NCI-H345 (cell line): ENCODE measurements at regions not wholly inside any gene's neighbourhood (a gene's known extent, or its start where the extent isn't known, plus 50 kb on each side); places are given as distances from the start of the nearest gene placed in this dataset.
"Not testable (repeated sequence)": the region's sequence is repeated elsewhere in the genome, so short reads cannot be mapped to it uniquely, and the experiment has no call there.

Source experiments
- DNase-seq: peaks from one replicate; lab custom pipeline; 2025; lab: John Stamatoyannopoulos, UW

GRCh38 chr10:94225589-94225988, 137.2 kb downstream of the NOC3L start:
- DNase-seq = no peak

DNA sequence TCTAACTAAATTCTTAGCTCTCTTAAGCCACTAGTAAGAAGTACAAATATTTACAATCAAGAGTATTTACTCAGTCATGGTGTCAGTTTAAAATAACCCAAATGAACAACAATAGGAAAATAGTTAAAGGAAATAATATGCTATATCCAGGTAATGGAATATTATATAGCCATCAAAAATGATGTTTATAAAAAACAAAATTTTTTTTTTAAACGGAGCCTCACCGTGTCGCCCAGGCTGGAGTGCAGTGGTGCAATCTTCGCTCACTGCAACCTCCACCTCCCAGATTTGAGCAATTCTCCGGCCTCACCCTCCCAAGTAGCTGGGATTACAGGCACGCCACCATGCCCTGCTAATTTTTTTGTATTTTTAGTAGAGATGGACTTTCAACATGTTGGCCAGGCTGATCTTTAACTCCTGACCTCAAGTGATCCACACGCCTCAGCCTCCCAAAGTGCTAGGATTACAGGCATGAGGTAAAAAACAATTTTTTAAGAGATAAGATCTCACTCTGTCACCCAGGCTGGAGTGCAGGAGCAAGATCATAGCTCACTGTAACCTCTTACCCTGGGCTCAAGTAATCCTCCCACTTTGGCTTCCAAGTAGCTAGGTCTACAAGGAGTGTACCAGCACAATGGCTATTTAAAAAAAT, 132.5 kb downstream of the NOC3L start:
- no peak for DNase-seq

DNA sequence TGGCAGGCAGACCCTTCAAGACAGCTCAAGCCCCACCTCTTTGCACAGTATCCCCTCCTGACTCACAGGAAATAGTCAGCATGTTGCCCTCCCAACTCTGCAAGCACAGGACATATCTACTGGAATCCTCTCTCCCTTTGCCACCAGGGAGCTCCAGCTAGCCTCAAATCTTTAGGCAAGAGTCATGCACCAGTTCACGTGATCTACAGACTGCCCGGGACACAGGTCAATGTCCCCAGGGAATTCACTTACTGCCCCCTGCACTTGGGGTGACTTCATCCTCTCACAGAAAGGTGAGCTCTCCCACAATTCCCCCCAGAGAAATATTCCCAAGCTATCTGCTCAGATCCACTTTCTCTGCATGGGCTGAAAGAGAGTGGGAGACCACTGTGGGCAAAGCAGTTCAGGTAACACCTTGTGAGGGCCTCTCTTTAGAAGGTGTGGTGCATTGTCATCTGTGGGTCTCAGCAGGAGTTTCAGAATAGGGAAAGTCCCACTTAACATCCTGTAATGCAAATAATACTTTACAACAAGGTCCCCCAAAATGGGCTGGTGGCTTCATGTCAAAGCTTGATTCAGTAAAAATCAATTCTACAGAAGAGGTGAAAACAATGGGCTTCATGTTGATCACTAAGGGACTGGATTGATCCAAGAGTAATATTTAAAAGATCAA, 129.9 kb downstream of the NOC3L start:
- no peak for DNase-seq

DNA sequence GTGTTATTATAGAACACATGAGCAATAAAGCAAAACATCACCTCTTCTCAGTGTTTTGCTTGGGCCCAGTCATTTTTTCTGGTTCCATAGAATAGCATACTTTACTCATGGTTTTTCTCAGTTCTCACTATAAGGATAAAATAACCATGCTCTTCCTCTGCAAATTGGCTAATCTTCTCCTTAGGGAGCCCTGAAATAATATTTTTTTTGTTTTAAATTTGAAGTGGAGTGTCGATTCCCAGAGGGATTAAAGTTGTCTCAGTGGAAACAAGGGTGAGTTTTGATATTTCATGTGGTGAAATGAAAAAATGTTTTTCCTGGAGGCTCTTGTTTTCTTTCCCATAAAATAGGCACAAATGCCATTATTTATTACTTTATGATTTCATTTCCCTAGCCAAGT, 127.3 kb downstream of the NOC3L start:
- DNase-seq = no peak

GRCh38 chr10:94238006-94238617, 124.6 kb downstream of the NOC3L start:
- DNase-seq = no peak

DNA sequence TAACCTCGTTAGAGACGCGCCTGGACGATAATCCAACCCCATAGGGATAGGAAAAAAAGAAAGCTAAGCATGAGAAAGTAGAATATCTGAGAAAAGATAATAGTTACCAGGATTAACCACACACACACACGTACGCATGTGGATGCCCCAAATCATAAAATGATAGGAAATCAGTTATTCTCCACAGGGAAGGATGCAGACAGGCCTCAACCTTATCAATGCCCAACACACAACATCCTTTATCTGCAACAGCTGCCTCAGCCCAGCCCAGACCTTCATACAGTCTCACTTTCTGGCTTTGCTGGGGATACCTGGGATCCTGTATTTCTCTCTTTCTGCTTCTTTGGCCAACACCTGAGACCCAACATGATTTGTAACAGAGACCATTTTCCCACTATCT, 123.0 kb downstream of the NOC3L start:
- DNase-seq = no peak

DNA sequence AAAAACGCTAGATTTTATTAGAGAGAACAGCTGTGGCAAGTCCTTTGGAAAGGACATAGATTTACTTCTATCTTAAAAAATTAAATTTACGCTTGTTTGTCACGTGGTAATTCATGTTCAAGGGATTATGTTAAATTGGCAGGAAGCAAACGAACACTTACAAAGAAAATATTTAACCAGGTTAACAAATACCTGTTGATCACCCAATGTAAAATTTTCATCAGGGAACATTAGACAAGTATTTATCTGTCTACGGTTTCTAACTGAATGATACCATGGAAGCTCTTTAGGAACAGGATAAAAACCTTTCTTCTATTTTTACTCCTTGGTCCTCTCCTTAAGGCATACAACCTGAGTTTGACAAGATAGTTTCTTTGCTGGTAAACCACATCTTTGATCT, 122.2 kb downstream of the NOC3L start:
- no peak for DNase-seq

DNA sequence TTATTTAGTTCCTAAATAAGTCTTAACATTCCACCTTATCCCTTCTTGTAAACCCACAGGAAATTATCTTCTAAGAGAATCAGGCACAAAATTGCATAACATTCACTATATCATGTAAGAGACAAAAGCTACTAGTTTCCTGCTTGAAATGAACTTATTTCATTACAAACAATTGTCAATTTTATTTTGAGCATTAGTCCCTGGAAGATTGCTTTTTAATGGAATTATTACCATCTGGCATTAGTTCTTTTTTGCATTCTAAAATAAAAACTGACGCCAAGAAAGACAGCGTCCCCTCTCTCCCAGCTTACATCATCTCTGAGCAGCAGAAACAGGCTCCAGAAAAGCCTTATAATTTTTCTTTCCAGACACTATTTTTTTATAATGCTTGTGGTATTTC, 121.8 kb downstream of the NOC3L start:
- DNase-seq = no peak

- no peak for DNase-seq
Measured at GRCh38 chr10:94251098-94251497, 111.6 kb downstream of the NOC3L start.

- no peak for DNase-seq
Measured at GRCh38 chr10:94251568-94251967, 111.2 kb downstream of the NOC3L start.

- not testable (repeated sequence) for DNase-seq
Measured at GRCh38 chr10:94257407-94257806, 105.3 kb downstream of the NOC3L start.

DNA sequence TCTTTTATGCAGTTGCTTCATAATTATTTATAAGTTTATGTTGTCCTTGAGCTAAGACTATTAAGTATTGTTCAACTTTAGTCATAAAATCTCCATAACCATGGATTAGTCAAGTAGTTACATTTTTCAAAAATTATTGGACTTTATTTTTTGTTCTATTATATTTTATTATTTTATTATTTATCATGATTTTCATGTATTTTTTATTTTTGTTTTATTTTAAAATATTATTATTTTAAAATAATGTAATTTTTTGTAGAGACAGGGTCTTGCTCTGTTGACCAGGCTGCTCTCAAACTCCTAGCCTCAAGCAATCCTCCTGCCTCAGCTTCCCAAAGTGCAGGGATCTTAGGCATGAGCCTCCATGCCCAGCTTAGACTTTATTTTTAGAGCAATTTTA, 102.3 kb downstream of the NOC3L start:
- DNase-seq = no peak

DNA sequence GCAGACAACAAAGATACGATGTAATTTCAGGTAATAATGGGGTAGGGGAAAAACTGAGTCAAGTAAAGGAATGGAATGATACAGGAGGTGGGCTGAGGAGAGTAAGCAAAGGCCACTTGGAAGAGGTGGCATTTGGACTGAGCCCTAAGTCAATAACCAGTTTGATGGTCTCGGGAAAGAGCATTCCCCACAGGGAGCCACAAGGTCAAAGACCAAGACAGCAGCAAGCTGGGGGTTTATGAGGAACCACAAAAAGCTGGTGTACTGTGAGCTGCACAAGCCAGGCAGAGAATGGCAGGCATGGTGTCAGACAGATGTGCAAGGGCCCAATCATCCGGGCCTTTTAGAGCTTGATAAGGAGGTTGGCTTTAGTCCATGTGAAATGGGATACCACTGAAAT, 98.7 kb downstream of the NOC3L start:
- no peak for DNase-seq

GRCh38 chr10:94266091-94266490, 96.6 kb downstream of the NOC3L start:
- no peak for DNase-seq

DNA sequence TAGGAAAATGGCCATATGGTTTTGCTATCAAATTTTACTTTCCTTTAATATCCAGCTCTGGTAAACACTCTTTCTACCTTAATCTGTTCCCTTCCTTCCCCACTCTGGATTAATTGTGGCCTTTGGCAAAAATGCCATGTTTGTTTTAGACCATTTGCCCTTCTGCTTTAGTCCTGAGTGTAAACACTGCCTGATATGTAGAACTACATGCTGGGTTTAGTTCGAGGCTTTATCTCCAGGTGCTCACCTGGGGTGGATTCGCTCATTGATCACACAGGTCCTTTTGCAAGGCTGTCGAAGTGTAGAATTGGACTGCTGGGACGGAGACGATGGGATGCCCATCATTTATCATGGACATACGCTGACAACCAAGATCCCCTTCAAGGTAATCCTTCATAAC, 94.1 kb downstream of the NOC3L start:
- DNase-seq = no peak

- no peak for DNase-seq
Measured at GRCh38 chr10:94274142-94274787, 88.5 kb downstream of the NOC3L start.

DNA sequence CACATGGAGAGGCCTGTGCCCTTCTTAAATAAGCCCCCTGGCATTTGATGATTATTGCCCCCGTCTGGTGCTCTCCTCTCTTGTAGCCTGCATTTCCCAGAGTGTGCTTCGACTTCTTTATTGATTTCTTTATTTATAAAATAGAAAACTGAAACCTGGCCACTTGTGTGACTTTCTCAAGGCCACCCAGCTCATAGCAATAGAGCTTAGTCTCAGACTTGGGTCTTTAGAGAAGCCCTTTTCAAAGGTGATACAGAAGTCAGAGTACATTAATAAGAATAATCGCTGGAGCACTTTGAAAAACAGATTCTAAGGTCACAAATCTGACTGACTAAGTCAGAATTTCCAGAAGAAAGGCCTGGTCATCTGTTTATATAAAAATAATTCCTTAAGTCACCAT, 86.6 kb downstream of the NOC3L start:
- no peak for DNase-seq

DNA sequence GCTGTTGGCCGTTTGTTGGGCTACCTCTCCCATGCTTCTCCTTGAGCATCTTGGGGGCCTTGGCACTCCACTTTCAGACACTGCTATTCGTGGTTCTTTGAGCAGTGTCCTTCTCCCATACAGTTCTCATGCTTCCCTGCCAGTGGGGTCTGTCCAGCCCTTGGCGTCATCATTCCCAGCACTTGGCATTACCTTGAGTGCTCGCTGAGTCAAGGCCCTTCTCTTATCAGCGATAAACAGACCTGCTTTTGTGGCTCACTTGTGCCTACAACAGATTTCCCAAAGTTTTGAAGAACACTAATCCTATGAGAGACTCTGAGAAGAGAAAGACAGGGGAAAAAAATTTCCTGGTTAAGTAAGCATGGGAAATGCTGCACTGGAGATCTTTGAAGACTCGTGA, 85.3 kb downstream of the NOC3L start:
- no peak for DNase-seq

DNA sequence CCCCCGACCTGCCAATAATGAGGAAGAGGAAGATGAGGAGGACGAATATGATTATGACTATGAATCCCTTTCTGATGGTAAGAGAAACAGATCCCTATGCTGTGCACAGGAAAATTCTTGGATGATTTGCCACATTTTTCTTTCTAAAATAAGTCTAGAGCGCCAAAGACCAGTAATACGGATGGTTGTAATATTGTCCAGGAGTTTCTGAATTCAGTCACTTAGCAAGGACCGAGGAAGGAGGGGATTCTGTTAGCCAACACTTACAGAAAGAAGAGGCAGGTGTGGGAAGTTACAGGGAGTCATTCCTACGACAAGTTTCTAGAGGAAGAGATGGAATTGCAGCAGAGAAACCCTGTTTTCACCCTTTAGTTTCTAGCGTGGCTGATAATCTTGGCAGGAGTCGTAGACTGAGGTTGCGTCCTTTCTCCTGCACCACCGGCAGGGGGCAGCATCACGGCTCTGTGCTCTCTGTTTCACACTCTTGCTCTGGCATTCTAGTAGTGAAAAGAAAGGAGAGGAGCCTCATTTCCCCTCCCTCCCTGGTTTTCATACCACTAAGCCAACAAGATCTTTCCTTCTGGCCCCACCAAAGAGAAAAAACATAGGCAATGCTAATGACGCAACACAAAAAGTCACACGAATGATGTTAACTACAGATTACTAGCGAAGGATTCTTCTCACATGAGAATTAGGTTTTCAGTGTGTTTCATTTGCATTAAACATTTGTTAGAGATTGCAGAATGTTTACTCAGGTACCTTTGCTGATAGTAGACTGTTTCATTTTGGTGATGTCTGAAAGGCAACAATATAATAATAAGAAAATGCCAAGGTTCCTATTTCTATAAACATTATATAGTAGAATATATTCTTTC, 82.7 kb downstream of the NOC3L start:
- DNase-seq = peak; percentile 9

GRCh38 chr10:94281654-94282053, 81.1 kb downstream of the NOC3L start:
- DNase-seq = no peak

GRCh38 chr10:94282369-94282768, 80.4 kb downstream of the NOC3L start:
- no peak for DNase-seq
